ENCODE measurements at regions not wholly inside any gene's neighbourhood (a gene's known extent, or its start where the extent isn't known, plus 50 kb on each side); places are given as distances from the start of the nearest gene placed in this dataset.

- H3K4me3 ChIP-seq (ENCODE audit: control insufficient read depth, low read depth, low read length): no peak overlapping the region
- DNase-seq (ENCODE audit: low read depth): peak; percentile 56
- no peak for TF ChIP-seq CTCF (conservative IDR thresholded peaks at IDR 0.05; ENCODE audit: control insufficient read depth, insufficient read depth, low read depth, low read length)
Observed at GRCh38 chr3:25156626-25157025, 271.4 kb upstream of the RARB start.

- H3K4me3 ChIP-seq (ENCODE audit: control insufficient read depth, low read depth, low read length): no peak overlapping the region
- DNase-seq (ENCODE audit: low read depth): no peak
- TF ChIP-seq CTCF (conservative IDR thresholded peaks at IDR 0.05; ENCODE audit: control insufficient read depth, insufficient read depth, low read depth, low read length): no peak
Observed at GRCh38 chr3:25165306-25165705, 262.8 kb upstream of the RARB start.

GRCh38 chr3:25166016-25166415 lies 262.0 kb upstream of the RARB start:
- H3K4me3 ChIP-seq (ENCODE audit: control insufficient read depth, low read depth, low read length): no peak overlapping the region
- no peak for DNase-seq (ENCODE audit: low read depth)
- TF ChIP-seq CTCF (conservative IDR thresholded peaks at IDR 0.05; ENCODE audit: control insufficient read depth, insufficient read depth, low read depth, low read length): no peak

- DNase-seq (ENCODE audit: low read depth): no peak
- H3K4me3 ChIP-seq (ENCODE audit: control insufficient read depth, low read depth, low read length): no peak overlapping the region
- no peak for TF ChIP-seq CTCF (conservative IDR thresholded peaks at IDR 0.05; ENCODE audit: control insufficient read depth, insufficient read depth, low read depth, low read length)
Observed at GRCh38 chr3:25169151-25169550, 258.9 kb upstream of the RARB start.

GRCh38 chr3:25170021-25170420 lies 258.0 kb upstream of the RARB start:
- no peak for DNase-seq (ENCODE audit: low read depth)
- no peak overlapping the region for H3K4me3 ChIP-seq (ENCODE audit: control insufficient read depth, low read depth, low read length)
- TF ChIP-seq CTCF (conservative IDR thresholded peaks at IDR 0.05; ENCODE audit: control insufficient read depth, insufficient read depth, low read depth, low read length): no peak

GRCh38 chr3:25171118-25171807 lies 256.8 kb upstream of the RARB start:
- DNase-seq (ENCODE audit: low read depth): no peak
- TF ChIP-seq CTCF (conservative IDR thresholded peaks at IDR 0.05; ENCODE audit: control insufficient read depth, insufficient read depth, low read depth, low read length): no peak
- H3K4me3 ChIP-seq (ENCODE audit: control insufficient read depth, low read depth, low read length): no peak overlapping the region

GRCh38 chr3:25171897-25172296 lies 256.2 kb upstream of the RARB start:
- no peak for DNase-seq (ENCODE audit: low read depth)
- TF ChIP-seq CTCF (conservative IDR thresholded peaks at IDR 0.05; ENCODE audit: control insufficient read depth, insufficient read depth, low read depth, low read length): no peak
- no peak overlapping the region for H3K4me3 ChIP-seq (ENCODE audit: control insufficient read depth, low read depth, low read length)
